ENCODE measurements at regions not wholly inside any gene's neighbourhood (a gene's known extent, or its start where the extent isn't known, plus 50 kb on each side); places are given as distances from the start of the nearest gene placed in this dataset.
"Not testable (repeated sequence)": the region's sequence is repeated elsewhere in the genome, so short reads cannot be mapped to it uniquely, and the experiment has no call there.

DNA sequence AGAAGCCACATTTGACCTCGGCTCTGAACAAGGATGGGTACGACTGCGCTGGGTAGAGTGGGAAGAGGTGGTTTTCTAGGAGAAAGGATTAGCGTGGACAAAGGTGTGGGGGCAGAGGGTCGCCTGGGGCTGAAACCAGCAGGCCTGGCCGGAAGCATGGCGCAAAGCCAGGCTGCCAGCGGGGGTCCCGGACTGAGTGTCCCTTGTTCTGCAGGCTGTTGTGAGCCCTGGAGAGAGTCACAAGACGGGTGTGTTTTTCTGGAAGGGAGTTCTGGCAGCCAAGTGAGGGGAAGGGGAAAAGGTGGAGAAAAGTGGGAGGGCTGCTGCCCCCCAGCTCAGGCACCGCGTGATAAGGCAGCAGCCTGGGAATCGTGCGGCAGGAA, 98.5 kb upstream of the MEF2A start:
- Histone ChIP-seq H3K27me3 (ENCODE audit: control insufficient read depth, insufficient read depth, low read length) (no peaks in the 10 kb centered on the region), H3K4me3 (ENCODE audit: low read depth, low read length) (no peak overlapping the region), H3K36me3 (ENCODE audit: control insufficient read depth, insufficient read depth, low read length) (no peaks in the 10 kb centered on the region)
- DNase-seq (ENCODE audit: low read depth) (no peak), FAIRE-seq (no peak)
- no peak for TF ChIP-seq CTCF (IDR thresholded peaks at IDR 0.05; ENCODE audit: insufficient read depth, low read length, severe bottlenecking)

DNA sequence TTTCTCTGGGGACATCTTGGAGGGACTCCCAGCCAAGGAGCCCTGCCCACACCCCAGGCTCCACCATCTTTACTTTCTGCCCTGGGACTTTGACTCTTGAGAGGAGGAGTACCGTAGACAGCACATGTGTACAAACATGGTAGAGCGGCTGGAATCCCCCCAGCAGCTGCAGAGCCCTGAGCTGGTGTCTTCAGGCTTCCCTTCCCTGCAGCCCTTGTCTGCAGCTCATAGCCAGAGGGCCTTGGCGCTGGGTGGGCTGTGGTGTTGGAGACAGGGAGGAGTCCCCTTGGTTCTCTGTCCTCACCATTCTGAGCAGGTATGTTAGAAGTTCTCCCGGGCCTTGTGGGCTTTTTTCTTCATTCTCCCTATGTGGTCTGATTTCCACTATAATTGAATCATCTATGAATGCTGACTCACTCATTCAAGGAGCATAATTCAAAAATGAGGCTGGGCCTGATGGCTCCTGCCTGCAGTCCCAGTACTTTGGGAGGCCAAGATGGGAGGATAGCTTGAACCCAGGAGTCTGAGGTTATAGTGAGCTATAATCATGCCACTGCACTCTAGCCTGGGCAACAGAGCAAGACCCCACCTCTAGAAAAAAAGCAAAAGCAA, 97.8 kb upstream of the MEF2A start:
- DNase-seq (ENCODE audit: low read depth) (peak; percentile 53), FAIRE-seq (no peak)
- Histone ChIP-seq H3K36me3 (ENCODE audit: control insufficient read depth, insufficient read depth, low read length) (no peaks in the 10 kb centered on the region), H3K27me3 (ENCODE audit: control insufficient read depth, insufficient read depth, low read length) (no peaks in the 10 kb centered on the region), H3K4me3 (ENCODE audit: low read depth, low read length) (no peak overlapping the region)
- no peak for TF ChIP-seq CTCF (IDR thresholded peaks at IDR 0.05; ENCODE audit: insufficient read depth, low read length, severe bottlenecking)

- not testable (repeated sequence) for H3K27me3 ChIP-seq (ENCODE audit: control insufficient read depth, insufficient read depth, low read length); DNase-seq (ENCODE audit: low read depth); H3K4me3 ChIP-seq (ENCODE audit: low read depth, low read length); H3K36me3 ChIP-seq (ENCODE audit: control insufficient read depth, insufficient read depth, low read length); FAIRE-seq
These were observed 95.6 kb upstream of the MEF2A start for GRCh38 chr15:99470204-99470603.

GRCh38 chr15:99472416-99473145, 93.2 kb upstream of the MEF2A start:
- Histone ChIP-seq H3K4me3 (ENCODE audit: low read depth, low read length) (no peak overlapping the region), H3K27me3 (ENCODE audit: control insufficient read depth, insufficient read depth, low read length) (no peaks in the 10 kb centered on the region), H3K36me3 (ENCODE audit: control insufficient read depth, insufficient read depth, low read length) (no peaks in the 10 kb centered on the region)
- no peak for TF ChIP-seq CTCF (IDR thresholded peaks at IDR 0.05; ENCODE audit: insufficient read depth, low read length, severe bottlenecking)
- DNase-seq (ENCODE audit: low read depth) (no peak), FAIRE-seq (no peak)

- TF ChIP-seq CTCF (IDR thresholded peaks at IDR 0.05; ENCODE audit: insufficient read depth, low read length, severe bottlenecking): no peak
- no peak for DNase-seq (ENCODE audit: low read depth)
- FAIRE-seq: no peak
- no peaks in the 10 kb centered on the region for H3K36me3 ChIP-seq (ENCODE audit: control insufficient read depth, insufficient read depth, low read length)
- H3K4me3 ChIP-seq (ENCODE audit: low read depth, low read length): no peak overlapping the region
- H3K27me3 ChIP-seq (ENCODE audit: control insufficient read depth, insufficient read depth, low read length): no peaks in the 10 kb centered on the region
These were observed 91.5 kb upstream of the MEF2A start for GRCh38 chr15:99473981-99474906.

All from bronchial epithelial cell (primary cell).